ENCODE measurements at regions not wholly inside any gene's neighbourhood (a gene's known extent, or its start where the extent isn't known, plus 50 kb on each side); places are given as distances from the start of the nearest gene placed in this dataset.

DNA sequence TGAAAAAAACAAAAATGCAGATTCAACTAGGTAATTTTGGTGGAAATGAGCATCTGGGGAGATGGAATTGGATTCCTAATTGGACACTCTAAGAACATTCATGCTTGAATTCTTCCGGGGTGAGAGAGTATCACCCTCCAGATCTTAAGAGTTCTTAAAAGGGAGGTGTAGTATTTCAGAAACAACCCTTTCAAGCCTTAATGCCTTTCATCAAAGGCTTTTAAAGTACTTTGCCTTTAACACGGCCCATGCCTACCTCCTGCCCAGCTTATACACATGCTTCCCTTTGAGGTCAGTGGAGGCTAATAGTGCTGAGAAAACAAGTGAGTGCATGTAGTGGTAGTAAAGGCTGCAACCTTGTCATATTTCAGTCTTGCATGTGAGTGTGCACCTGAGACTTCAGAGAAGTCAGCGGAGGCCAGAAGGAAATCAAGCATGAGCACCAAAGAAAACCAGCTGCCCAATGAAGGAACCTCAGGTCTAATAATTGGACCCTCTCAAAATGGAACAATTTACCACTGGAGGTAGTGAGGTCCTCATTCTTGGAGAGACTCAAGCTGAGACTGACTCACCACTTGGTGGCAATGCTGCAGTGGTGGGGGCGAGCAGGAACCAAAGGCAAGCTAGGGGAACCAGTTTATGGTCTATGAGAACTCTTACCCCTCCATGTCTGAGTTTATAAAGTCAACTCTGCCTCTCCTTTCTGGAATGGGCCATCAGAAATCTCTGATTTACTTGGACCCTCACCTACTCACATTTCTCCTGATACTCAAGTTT, 98.4 kb upstream of the GDNF start:
- intact Hi-C loops (cut with DNase I, micrococcal nuclease): no loop called here
- Histone ChIP-seq H3K36me3 (ENCODE audit: insufficient read depth, low read length) (no peaks in the 10 kb centered on the region), H3K4me3 (ENCODE audit: low read length) (no peak overlapping the region), H3K9me3 (ENCODE audit: control insufficient read depth in 1 of 2, insufficient read depth in 1 of 2, low read length in 2 of 2) (peaks cover 0 to 4% of the 10 kb centered on the region in 2 experiments), H3K27me3 (ENCODE audit: control insufficient read depth in 1 of 2, insufficient read depth in 2 of 2, low read length in 2 of 2) (no peaks in the 10 kb centered on the region), H3K27ac (ENCODE audit: low read depth in 1 of 2, low read length in 2 of 2) (no peak overlapping the region), H3K4me1 (ENCODE audit: insufficient read depth, low read length) (no peaks in the 10 kb centered on the region)
- no peak overlapping the region for H3K27ac Mint-ChIP-seq
- no peak overlapping the region for H3K4me3 Mint-ChIP-seq
- DNase-seq (no peak), ATAC-seq (ENCODE audit: poor library complexity) (no peak)
- TF ChIP-seq, protein P1, sequence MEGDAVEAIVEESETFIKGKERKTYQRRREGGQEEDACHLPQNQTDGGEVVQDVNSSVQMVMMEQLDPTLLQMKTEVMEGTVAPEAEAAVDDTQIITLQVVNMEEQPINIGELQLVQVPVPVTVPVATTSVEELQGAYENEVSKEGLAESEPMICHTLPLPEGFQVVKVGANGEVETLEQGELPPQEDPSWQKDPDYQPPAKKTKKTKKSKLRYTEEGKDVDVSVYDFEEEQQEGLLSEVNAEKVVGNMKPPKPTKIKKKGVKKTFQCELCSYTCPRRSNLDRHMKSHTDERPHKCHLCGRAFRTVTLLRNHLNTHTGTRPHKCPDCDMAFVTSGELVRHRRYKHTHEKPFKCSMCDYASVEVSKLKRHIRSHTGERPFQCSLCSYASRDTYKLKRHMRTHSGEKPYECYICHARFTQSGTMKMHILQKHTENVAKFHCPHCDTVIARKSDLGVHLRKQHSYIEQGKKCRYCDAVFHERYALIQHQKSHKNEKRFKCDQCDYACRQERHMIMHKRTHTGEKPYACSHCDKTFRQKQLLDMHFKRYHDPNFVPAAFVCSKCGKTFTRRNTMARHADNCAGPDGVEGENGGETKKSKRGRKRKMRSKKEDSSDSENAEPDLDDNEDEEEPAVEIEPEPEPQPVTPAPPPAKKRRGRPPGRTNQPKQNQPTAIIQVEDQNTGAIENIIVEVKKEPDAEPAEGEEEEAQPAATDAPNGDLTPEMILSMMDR (IDR thresholded peaks at IDR 0.05): no peak
- CTCF ChIA-PET: no interaction called here
- H3K27me3 Mint-ChIP-seq: no peaks in the 10 kb centered on the region
- H3K4me1 Mint-ChIP-seq (ENCODE audit: low read depth): no peaks in the 10 kb centered on the region
- H3K36me3 Mint-ChIP-seq (ENCODE audit: low read depth): no peaks in the 10 kb centered on the region
- POLR2A ChIA-PET: no interaction called here
- peaks cover 11% of the 10 kb centered on the region for H3K9me3 Mint-ChIP-seq

DNA sequence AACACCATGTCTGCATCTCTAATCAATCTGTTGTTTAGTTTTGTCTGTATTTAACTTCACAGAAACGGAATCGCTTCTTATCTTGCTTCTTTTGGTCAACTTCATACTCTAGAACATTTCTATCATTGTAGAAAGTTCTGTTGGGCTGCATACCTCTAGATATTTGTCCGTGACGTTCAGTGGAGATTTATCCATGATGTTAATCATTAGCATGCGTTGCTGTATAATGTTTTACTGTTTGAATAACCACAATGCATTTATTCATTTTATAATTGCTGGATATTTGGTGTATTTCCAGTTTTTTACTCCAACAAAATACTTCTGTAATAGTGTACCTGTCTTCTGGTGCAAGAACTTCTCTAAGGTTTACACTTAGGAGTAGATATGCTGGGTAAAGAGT, 96.2 kb upstream of the GDNF start:
- Histone ChIP-seq H3K36me3 (ENCODE audit: insufficient read depth, low read length) (no peaks in the 10 kb centered on the region), H3K4me1 (ENCODE audit: insufficient read depth, low read length) (no peaks in the 10 kb centered on the region), H3K27ac (ENCODE audit: low read depth in 1 of 2, low read length in 2 of 2) (no peak overlapping the region), H3K9me3 (ENCODE audit: control insufficient read depth in 1 of 2, insufficient read depth in 1 of 2, low read length in 2 of 2) (peaks cover 0 to 4% of the 10 kb centered on the region in 2 experiments), H3K27me3 (ENCODE audit: control insufficient read depth in 1 of 2, insufficient read depth in 2 of 2, low read length in 2 of 2) (no peaks in the 10 kb centered on the region), H3K4me3 (ENCODE audit: low read length) (no peak overlapping the region)
- no peaks in the 10 kb centered on the region for H3K4me1 Mint-ChIP-seq (ENCODE audit: low read depth)
- H3K27ac Mint-ChIP-seq: no peak overlapping the region
- TF ChIP-seq, protein P1 (IDR thresholded peaks at IDR 0.05): no peak
- no peaks in the 10 kb centered on the region for H3K27me3 Mint-ChIP-seq
- peaks cover 12% of the 10 kb centered on the region for H3K9me3 Mint-ChIP-seq
- no peak for ATAC-seq (ENCODE audit: poor library complexity)
- intact Hi-C loops (cut with DNase I, micrococcal nuclease): no loop called here
- CTCF ChIA-PET: no interaction called here
- no peak for DNase-seq
- POLR2A ChIA-PET: no interaction called here
- H3K36me3 Mint-ChIP-seq (ENCODE audit: low read depth): no peaks in the 10 kb centered on the region
- no peak overlapping the region for H3K4me3 Mint-ChIP-seq

DNA sequence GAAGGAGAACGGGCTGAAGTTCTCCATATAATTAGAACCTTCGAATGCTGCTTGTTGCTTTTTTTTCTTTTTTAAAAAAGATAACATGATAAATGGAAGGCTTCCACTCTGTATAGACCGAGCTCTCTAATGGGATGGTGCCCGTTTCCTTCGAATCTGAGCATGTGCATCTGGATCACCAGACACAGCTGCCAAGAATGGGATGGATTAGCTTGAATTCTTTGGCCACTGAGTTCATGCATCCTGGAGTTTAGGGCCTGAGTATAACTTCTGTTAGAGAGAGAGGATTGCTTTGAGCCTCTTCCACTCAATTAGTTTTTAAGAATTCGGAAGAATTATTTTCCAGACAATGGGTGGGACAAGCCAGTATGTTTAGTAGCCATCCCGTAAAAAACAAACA, 93.7 kb upstream of the GDNF start:
- Mint-ChIP-seq H3K4me3 (no peak overlapping the region), H3K27me3 (no peaks in the 10 kb centered on the region), H3K9me3 (peaks cover 12% of the 10 kb centered on the region), H3K27ac (no peak overlapping the region), H3K4me1 (ENCODE audit: low read depth) (no peaks in the 10 kb centered on the region), H3K36me3 (ENCODE audit: low read depth) (no peaks in the 10 kb centered on the region)
- Histone ChIP-seq H3K36me3 (ENCODE audit: insufficient read depth, low read length) (no peaks in the 10 kb centered on the region), H3K27ac (ENCODE audit: low read depth in 1 of 2, low read length in 2 of 2) (no peak overlapping the region), H3K4me3 (ENCODE audit: low read length) (no peak overlapping the region), H3K9me3 (ENCODE audit: control insufficient read depth in 1 of 2, insufficient read depth in 1 of 2, low read length in 2 of 2) (peaks cover 0 to 7% of the 10 kb centered on the region in 2 experiments), H3K27me3 (ENCODE audit: control insufficient read depth in 1 of 2, insufficient read depth in 2 of 2, low read length in 2 of 2) (no peaks in the 10 kb centered on the region), H3K4me1 (ENCODE audit: insufficient read depth, low read length) (no peaks in the 10 kb centered on the region)
- no peak for ATAC-seq (ENCODE audit: poor library complexity)
- TF ChIP-seq, protein P1 (IDR thresholded peaks at IDR 0.05): no peak
- intact Hi-C loops (cut with DNase I, micrococcal nuclease): no loop called here
- no peak for DNase-seq
- ChIA-PET CTCF (no interaction called here), POLR2A (no interaction called here)

Data from CD4-positive, alpha-beta T cell (primary cell).